H1 (cell line): ENCODE measurements at regions not wholly inside any gene's neighbourhood (a gene's known extent, or its start where the extent isn't known, plus 50 kb on each side); places are given as distances from the start of the nearest gene placed in this dataset.

ENCODE experiments used
- CTCF ChIA-PET: fragments of 300-600 bp; sonication (Branson Sonifier 250); formaldehyde crosslinking; loops from one replicate; lab custom pipeline; 2021; ENCODE audit not compliant: partially characterized antibody; lab: Charles Lee
- POLR2A ChIA-PET: fragments of 300-600 bp; sonication (Branson Sonifier 250); formaldehyde crosslinking; loops from one replicate; lab custom pipeline; 2021; ENCODE audit warnings: inconsistent platforms; ENCODE audit not compliant: partially characterized antibody; lab: Charles Lee
- DNase-seq, 2 experiments: peaks; one replicate each; pipeline versions ENCODE4 v3.0.0 to v3.0.0-alpha.2; 2010 to 2022; ENCODE audit warnings: low spot score in 2 of 2, low read depth in 1 of 2, mixed read lengths in 1 of 2
- FAIRE-seq: peaks from 2 replicates; lab custom pipeline; 2011; peaks lifted over from hg19 to GRCh38; lab: Jason Lieb, UNC
- H2AFZ ChIP-seq: 2 replicates; pipeline ENCODE4 v1.8.1; 2012; ENCODE audit warnings: low read length, inconsistent platforms
- H2AK5ac ChIP-seq: 2 replicates; pipeline ENCODE4 v1.6.1; 2013; ENCODE audit warnings: low read depth, low read length
- H2BK120ac ChIP-seq: replicated peaks from 2 replicates; pipeline ENCODE3; 2013; ENCODE audit warnings: low read depth, low read length, inconsistent platforms
- H2BK12ac ChIP-seq: 2 replicates; pipeline ENCODE4 v1.6.1; 2013; ENCODE audit warnings: low read depth, low read length
- H2BK15ac ChIP-seq: 2 replicates; pipeline ENCODE4 v1.6.1; 2013; ENCODE audit warnings: low read length
- H2BK20ac ChIP-seq: 2 replicates; pipeline ENCODE4 v1.6.1; 2013; ENCODE audit warnings: low read length
- H2BK5ac ChIP-seq: 2 replicates; pipeline ENCODE4 v1.6.1; 2013; ENCODE audit warnings: low read depth, low read length
- H3K14ac ChIP-seq: 2 replicates; pipeline ENCODE4 v1.6.1; 2013; ENCODE audit warnings: inconsistent platforms; ENCODE audit not compliant: insufficient read length
- H3K18ac ChIP-seq: 2 replicates; pipeline ENCODE4 v1.6.1; 2013; ENCODE audit warnings: low read length; ENCODE audit errors: extremely low read depth
- H3K23ac ChIP-seq: 2 replicates; pipeline ENCODE4 v1.6.1; 2013; ENCODE audit warnings: inconsistent platforms; ENCODE audit not compliant: insufficient read length
- H3K23me2 ChIP-seq: 2 replicates; pipeline ENCODE4 v1.6.1; 2013; ENCODE audit warnings: low read depth, low read length
- H3K27ac ChIP-seq: 2 replicates; pipeline ENCODE4 v1.6.1; 2011; ENCODE audit warnings: low read depth, low read length, inconsistent platforms
- H3K27me3 ChIP-seq, 4 experiments: replicated peaks in 1 of 4; 1 replicate in 1 of 4; 2 replicates in 3 of 4; pipeline versions ENCODE4 v1.6.1 to v1.8.1; 2011 to 2013; ENCODE audit warnings: low read length in 3 of 4, mild to moderate bottlenecking in 3 of 4, inconsistent platforms in 2 of 4, mixed read lengths in 2 of 4, moderate library complexity in 1 of 4; ENCODE audit not compliant: control insufficient read depth in 3 of 4, insufficient read depth in 3 of 4; ENCODE audit errors: extremely low read depth in 1 of 4
- H3K36me3 ChIP-seq, 4 experiments: 2 replicates each; pipeline versions ENCODE4 v1.6.1 to v1.8.1; 2011 to 2013; ENCODE audit warnings: mild to moderate bottlenecking in 4 of 4, low read length in 3 of 4, moderate library complexity in 2 of 4, control low read depth in 1 of 4, inconsistent platforms in 1 of 4; ENCODE audit not compliant: insufficient read depth in 4 of 4, control insufficient read depth in 2 of 4
- H3K4ac ChIP-seq: replicated peaks from 2 replicates; pipeline ENCODE3; 2013; ENCODE audit warnings: low read length, low read depth, mixed read lengths, inconsistent platforms; ENCODE audit not compliant: insufficient read length
- H3K4me1 ChIP-seq, 4 experiments: replicated peaks in 1 of 4; 1 replicate in 1 of 4; 2 replicates in 3 of 4; pipeline versions ENCODE4 v1.6.1 to v1.8.1; 2011 to 2013; ENCODE audit warnings: low read length in 3 of 4, inconsistent platforms in 2 of 4, mixed read lengths in 1 of 4; ENCODE audit not compliant: insufficient read depth in 4 of 4, control insufficient read depth in 3 of 4
- H3K4me2 ChIP-seq, 2 experiments: 2 replicates each; pipeline versions ENCODE4 v1.6.1 to v1.8.1; 2011 to 2013; ENCODE audit warnings: low read depth in 2 of 2, low read length in 2 of 2, control low read depth in 1 of 2, inconsistent platforms in 1 of 2, mild to moderate bottlenecking in 1 of 2; ENCODE audit not compliant: insufficient read depth in 1 of 2
- H3K4me3 ChIP-seq, 4 experiments: fragments of 200-600, 300-600 bp in 1 of 4; sonication (generic), shearing (Covaris generic), sonication (Bioruptor Twin) in 1 of 4; 2 replicates each; pipeline versions ENCODE4 v1.5.1 to v1.8.1; 2011 to 2016; ENCODE audit warnings: low read length in 4 of 4, low read depth in 3 of 4, control low read depth in 2 of 4, inconsistent platforms in 2 of 4, mild to moderate bottlenecking in 2 of 4, mixed read lengths in 1 of 4, moderate library complexity in 1 of 4; ENCODE audit not compliant: insufficient read depth in 2 of 4; ENCODE audit errors: extremely low read depth in 1 of 4
- H3K56ac ChIP-seq: replicated peaks from 2 replicates; pipeline ENCODE3; 2013; ENCODE audit warnings: low read depth, mild to moderate bottlenecking, mixed read lengths, low read length, inconsistent platforms; ENCODE audit not compliant: insufficient read length
- H3K79me1 ChIP-seq: 2 replicates; pipeline ENCODE4 v1.6.1; 2013; ENCODE audit warnings: low read depth, low read length, control low read depth
- H3K79me2 ChIP-seq, 2 experiments: 2 replicates each; pipeline versions ENCODE4 v1.6.1 to v1.8.1; 2012 to 2013; ENCODE audit warnings: low read length in 2 of 2, mild to moderate bottlenecking in 2 of 2, inconsistent platforms in 1 of 2; ENCODE audit not compliant: insufficient read depth in 2 of 2, control insufficient read depth in 1 of 2
- H3K9ac ChIP-seq, 4 experiments: replicated peaks in 1 of 4; 1 replicate in 1 of 4; 2 replicates in 3 of 4; pipeline versions ENCODE4 v1.6.1 to v1.8.1; 2011 to 2013; ENCODE audit warnings: low read depth in 3 of 4, low read length in 3 of 4, control low read depth in 2 of 4, mild to moderate bottlenecking in 2 of 4, moderate library complexity in 2 of 4, inconsistent platforms in 1 of 4; ENCODE audit errors: extremely low read depth in 1 of 4
- H3K9me3 ChIP-seq, 2 experiments: 2 replicates each; pipeline versions ENCODE4 v1.6.1 to v1.8.1; 2012 to 2013; ENCODE audit warnings: mild to moderate bottlenecking in 2 of 2, moderate library complexity in 2 of 2, control low read depth in 1 of 2, inconsistent platforms in 1 of 2, low read depth in 1 of 2, low read length in 1 of 2, mixed read lengths in 1 of 2; ENCODE audit not compliant: insufficient read depth in 2 of 2
- H4K20me1 ChIP-seq, 2 experiments: replicated peaks in 1 of 2; 2 replicates each; pipeline versions ENCODE3 to v1.8.1; 2011 to 2013; ENCODE audit warnings: inconsistent platforms in 2 of 2, low read length in 2 of 2, mild to moderate bottlenecking in 1 of 2; ENCODE audit not compliant: insufficient read depth in 2 of 2, control insufficient read depth in 1 of 2
- H4K5ac ChIP-seq: 2 replicates; pipeline ENCODE4 v1.6.1; 2013; ENCODE audit warnings: low read length, low read depth, mixed read lengths, inconsistent platforms; ENCODE audit not compliant: insufficient read length
- H4K8ac ChIP-seq: 2 replicates; pipeline ENCODE4 v1.8.0; 2013; ENCODE audit warnings: mild to moderate bottlenecking, moderate library complexity, low read length, inconsistent platforms; ENCODE audit not compliant: insufficient read depth; ENCODE audit errors: extremely low read depth
- H4K91ac ChIP-seq: replicated peaks from 2 replicates; pipeline ENCODE3; 2013; ENCODE audit warnings: low read length, mixed read lengths, inconsistent platforms; ENCODE audit not compliant: insufficient read length
- CHD7 ChIP-seq: fragments of 300-600 bp; sonication (generic); IDR thresholded peaks from 2 replicates; pipeline ENCODE4 v1.7.1; 2012; ENCODE audit warnings: low read length, moderate library complexity, mild to moderate bottlenecking, inconsistent platforms; ENCODE audit not compliant: insufficient replicate concordance
- TAF7 ChIP-seq: optimal IDR thresholded peaks from 2 replicates; pipeline ENCODE3; 2011; ENCODE audit warnings: low read depth, mild to moderate bottlenecking, inconsistent platforms, low read length, moderate library complexity, borderline replicate concordance

GRCh38 chr6:101249470-101249869 is 144.0 kb upstream of the GRIK2 start:
- no peak overlapping the region for H3K18ac ChIP-seq
- H2BK12ac ChIP-seq: no peak overlapping the region
- no peak overlapping the region for H3K4ac ChIP-seq
- no peaks in the 10 kb centered on the region for H3K36me3 ChIP-seq
- H3K9me3 ChIP-seq: no peaks in the 10 kb centered on the region
- no peak overlapping the region for H3K27ac ChIP-seq
- no peaks in the 10 kb centered on the region for H3K79me2 ChIP-seq
- H3K23me2 ChIP-seq: no peaks in the 10 kb centered on the region
- H2AK5ac ChIP-seq: no peak overlapping the region
- H3K14ac ChIP-seq: no peak overlapping the region
- no peak overlapping the region for H3K23ac ChIP-seq
- H2BK5ac ChIP-seq: no peak overlapping the region
- H3K27me3 ChIP-seq: peaks cover 0 to 2% (median 0%) of the 10 kb centered on the region in 4 experiments; a peak in 1 of 7 replicates
- H2BK20ac ChIP-seq: no peak overlapping the region
- H4K91ac ChIP-seq: no peak overlapping the region
- no peak overlapping the region for H2AFZ ChIP-seq
- ChIA-PET POLR2A (no interaction called here), CTCF (no interaction called here)
- H3K4me3 ChIP-seq: no peak overlapping the region
- H3K9ac ChIP-seq: no peak overlapping the region
- no peak overlapping the region for H4K8ac ChIP-seq
- DNase-seq (no peak), FAIRE-seq (no peak)
- no peaks in the 10 kb centered on the region for H3K4me1 ChIP-seq
- no peak overlapping the region for H4K5ac ChIP-seq
- no peaks in the 10 kb centered on the region for H4K20me1 ChIP-seq
- H3K4me2 ChIP-seq: no peak overlapping the region
- no peak overlapping the region for H3K56ac ChIP-seq
- no peaks in the 10 kb centered on the region for H3K79me1 ChIP-seq
- H2BK15ac ChIP-seq: no peak overlapping the region
- H2BK120ac ChIP-seq: no peak overlapping the region
- TF ChIP-seq CHD7 (no peak), TAF7 (no peak)
